ENCODE measurements at regions not wholly inside any gene's neighbourhood (a gene's known extent, or its start where the extent isn't known, plus 50 kb on each side); places are given as distances from the start of the nearest gene placed in this dataset.

DNA sequence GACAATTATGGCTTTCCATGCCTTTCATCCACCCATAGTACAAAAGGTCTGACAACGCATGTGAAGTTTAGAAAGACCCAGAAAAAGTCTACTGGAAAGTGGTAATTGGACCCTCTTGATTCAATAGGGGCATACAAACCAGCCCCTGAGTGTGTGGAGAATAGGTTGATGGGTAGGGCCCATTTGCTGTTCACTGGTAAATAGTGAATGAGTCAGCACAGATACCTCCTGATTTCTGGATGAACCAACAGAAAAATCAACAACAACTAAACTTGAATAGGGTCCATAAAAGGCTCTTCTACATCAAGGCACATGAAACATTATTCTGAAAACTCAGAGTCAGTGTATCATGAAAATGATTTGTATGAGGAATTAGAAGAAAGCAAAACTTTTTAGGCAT lies 235.4 kb upstream of the SLC35B3 start:
- DNase-seq = no peak

DNA sequence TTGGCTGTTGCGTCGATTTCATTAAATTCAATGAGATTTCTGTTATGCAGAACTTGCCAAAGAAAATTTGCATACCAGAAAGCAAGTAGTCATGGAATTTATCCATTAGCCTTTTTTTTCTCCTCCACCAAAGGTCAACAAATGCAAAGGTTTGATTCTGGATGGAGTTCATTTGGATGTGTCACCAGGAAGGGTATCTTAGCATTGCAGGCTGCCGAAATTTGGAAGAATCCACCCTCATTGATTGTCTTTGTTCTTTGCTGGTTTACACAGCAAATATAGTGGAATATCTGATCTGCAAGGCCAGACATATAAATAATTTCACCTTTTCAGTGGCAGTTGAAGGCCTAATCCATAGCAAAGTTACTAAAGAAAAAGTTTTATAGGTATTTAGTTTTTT lies 229.4 kb upstream of the SLC35B3 start:
- DNase-seq = no peak

DNA sequence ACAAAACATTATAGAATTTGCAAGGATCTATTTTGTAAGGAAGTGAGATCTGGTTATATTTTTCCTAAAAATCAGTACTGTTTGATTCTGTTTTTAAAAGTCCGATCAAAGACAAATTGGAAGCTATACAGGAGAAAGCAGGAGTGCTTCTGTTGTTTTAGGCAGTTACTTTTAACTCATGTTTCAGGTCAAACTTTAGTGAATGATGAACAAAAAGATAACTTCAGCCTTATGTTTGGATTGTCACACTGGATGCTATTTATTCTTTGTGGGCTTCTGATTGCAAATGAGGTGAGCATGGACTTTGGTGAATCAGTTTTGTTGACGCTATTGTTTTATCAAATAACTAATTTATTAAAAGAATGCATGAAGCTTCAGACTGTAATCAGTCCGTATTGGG lies 228.7 kb upstream of the SLC35B3 start:
- no peak for DNase-seq

DNA sequence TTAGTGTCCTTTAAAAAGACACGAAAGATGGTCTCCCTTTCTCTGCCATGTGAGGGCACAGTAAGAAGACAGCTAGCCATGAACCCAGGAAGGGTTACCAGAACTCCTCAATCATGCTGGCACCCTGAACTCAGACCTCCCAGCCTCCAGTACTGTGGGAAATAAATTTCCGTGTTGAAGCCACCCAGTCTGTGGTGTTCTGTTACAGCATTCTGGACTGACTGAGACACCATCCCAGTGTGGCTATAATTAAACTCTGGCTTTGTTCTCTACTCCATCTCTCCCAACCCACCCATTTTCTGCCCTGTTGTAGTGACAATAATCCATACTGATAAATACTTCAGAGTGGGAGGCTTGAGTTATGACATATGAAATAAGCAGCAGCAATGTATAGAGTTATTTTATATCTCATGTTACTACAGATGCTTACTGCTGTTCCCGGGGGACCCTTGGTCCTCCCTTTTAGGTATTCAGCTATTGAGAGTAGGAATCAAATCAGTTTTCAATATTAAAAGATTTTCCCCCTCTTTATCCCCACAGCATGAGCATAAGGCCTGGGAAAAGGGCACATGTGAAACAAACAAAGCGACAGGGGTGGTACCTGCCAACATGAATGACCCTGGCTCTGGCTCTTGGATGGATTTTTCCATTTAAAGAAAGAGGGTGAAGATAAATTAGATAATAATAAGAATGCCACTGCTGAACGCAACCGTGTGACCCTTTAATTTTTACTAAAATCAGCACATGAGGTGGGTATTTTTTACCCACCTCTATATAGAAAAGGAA lies 224.3 kb upstream of the SLC35B3 start:
- DNase-seq = no peak

DNA sequence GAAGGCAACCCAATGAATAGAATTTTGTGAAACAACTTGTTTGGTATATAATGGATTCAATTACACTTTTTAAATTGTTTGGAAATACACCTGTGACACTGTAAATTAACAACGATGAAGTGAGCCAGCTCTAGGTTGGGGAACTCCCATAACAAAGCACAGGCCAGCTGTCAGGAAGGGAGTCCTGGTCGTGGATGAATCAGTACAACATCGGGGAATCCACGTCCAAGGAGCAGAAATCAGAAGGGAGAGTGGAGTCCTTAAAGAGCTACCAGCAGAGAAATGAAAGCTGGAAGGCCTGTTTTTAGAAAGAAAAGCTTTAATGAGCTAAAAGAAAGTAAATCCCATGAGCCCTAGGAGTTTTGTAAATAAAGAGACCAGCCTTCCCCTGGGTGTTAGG lies 223.1 kb upstream of the SLC35B3 start:
- DNase-seq = no peak

DNA sequence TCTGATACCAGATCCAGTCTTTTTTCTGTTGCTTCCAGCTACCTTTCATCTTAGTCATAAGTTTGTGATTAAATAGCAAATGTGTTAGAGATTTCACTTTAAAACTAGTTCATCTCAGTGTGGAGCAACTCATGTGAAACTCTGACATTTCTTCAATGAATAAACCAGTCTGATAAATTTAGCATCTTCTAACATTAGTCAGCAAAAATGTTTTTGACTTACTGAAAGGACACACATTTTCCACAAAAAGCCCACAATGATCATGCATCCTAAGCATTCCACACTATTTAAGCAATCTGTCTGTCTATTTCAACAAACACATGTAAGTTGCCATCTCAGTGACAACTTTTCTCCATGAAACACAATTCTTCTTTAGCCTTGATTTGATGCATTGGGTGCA lies 222.2 kb upstream of the SLC35B3 start:
- no peak for DNase-seq

DNA sequence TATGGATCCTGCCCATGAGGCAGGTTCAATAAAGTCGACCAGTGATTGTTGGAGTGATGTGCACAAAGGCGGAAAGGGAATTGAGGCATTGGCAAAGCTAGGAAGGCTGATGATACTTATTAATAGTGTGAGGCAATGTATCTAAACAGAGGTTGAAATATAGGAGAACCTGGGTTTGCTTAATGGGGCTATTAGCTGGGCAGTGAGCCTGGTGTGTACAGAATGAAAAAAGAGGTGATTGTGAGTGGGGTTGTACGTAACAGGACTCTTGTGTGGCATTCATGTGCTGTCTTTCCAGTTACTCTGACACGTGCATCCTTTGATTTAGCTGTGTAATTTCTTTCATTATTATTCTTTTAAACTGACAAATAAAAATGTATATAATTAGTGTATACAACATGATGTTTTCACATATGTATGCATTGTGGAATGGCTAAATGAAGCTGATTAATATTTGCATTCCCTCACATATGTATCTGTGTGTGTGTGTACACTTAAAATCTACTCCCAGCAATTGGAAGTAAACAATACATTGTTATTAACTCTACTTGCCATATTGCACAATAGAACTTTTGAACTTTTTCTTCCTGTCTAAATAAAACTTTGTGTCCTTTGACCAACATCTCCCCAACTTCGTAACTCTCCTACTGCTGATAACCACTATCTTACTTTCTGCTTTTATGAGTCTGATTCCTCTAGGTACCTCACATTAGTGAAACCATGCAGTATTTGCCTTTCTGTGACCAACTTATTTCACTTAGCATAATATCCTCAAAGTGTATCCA lies 220.5 kb upstream of the SLC35B3 start:
- DNase-seq = no peak

DNA sequence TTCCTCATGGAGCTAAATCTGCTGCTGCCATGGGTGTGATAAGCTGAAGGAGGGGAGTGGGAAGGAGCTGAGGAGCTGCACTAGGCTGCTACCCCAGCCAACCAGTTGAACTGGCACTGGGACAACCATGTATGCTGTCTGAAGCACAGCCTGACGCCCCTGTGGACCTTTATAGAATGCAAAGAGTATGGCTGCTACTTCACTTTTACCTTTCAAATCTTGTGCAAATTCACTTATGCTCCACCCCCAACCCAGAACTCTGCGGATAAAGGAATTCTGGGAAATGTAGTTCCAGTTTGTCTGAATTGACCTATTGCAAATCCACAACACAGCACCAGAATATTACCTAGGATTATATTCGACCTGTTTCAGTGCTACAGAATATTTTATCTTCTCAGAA lies 217.4 kb upstream of the SLC35B3 start:
- no peak for DNase-seq

DNA sequence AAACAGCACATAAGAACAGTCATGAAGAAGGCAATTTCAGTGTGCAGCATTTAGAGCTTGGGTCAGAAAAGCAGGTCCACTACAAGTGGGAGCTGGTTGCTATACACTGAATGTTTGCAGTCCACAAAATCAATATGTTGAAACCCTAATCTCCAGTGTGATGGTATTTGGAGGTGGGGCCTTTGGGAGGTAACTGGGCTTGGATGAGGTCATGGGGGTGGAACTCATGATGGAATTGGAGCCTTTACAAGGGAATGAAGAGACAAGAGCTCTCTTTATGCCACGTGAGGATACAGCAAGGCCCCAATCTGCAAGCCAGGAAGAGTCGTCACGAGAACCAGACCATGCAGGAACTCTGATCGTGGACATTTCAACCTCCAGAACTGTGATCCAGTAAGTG lies 216.7 kb upstream of the SLC35B3 start:
- DNase-seq = no peak

DNA sequence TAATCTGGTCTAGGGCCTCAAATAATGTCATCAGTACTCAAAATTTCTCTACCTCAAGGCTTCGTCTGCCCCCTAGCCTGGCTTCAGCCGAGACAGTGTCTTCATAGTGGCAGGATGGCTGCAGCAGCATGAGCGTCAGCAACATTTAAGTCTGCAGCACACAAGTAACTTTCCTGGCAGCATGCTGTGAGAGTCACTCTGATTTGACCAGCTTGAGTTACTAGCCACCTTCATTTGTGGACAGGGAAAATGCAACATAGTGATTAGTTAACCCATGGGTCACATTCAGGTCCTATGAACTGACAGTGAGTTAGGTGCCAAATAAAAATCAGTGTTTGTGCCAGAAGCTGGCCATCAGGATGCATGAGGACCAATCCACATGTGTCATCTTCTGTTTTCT lies 209.9 kb upstream of the SLC35B3 start:
- no peak for DNase-seq

DNA sequence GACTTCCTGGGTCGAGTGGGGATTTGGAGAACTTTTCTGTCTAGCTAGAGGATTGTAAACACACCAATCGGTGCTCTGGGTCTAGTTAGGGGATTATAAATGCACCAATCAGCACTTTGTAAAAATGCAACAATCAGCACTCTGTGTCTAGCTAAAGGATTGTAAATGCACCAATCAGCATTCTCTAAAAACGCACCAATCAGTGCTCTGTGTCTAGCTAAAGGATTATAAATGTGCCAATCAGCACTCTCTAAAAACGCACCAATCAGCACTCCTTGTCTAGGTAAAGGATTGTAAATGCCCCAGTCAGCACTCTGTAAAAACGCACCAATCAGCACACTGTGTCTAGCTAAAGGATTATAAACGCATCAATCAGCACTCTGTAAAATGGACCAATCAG lies 209.0 kb upstream of the SLC35B3 start:
- DNase-seq = no peak

DNA sequence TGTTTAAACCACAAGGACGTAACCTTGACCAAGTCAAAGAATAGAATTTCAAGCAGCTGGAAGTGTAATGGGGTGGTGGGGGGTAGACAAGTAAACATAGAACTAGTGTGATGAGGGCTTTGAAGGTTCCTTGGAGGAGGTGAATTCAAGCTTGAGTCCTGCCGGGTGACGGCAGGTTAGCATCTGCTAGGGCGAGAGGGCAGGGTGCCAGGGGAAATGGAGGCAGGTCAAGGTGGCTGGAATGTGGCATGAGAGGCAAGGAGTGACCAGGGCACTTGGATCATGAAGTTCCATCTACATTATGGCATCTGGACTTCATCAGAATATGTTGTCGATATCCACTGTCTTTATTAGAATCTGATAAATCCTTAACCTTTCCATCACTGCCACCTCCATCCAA lies 207.5 kb upstream of the SLC35B3 start:
- no peak for DNase-seq

DNA sequence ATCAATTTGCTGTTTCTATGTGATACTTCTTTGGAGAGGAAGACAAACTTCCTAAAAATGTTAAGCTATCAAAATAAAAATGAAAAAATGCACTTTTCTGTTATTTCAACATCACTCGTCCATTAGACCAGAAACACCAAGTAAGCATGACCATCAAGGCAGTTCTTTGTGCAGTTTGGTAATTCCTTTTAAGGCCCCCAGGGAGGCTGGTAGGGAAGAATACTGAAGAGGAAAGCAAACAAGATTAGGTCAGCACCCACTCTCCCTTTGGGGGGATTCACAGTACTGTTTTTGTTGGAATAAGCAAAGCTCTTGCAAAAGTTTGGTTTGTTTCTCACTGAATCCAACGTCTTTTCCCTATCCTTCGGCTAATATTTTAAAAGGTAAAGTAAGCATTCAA lies 206.8 kb upstream of the SLC35B3 start:
- DNase-seq = no peak

DNA sequence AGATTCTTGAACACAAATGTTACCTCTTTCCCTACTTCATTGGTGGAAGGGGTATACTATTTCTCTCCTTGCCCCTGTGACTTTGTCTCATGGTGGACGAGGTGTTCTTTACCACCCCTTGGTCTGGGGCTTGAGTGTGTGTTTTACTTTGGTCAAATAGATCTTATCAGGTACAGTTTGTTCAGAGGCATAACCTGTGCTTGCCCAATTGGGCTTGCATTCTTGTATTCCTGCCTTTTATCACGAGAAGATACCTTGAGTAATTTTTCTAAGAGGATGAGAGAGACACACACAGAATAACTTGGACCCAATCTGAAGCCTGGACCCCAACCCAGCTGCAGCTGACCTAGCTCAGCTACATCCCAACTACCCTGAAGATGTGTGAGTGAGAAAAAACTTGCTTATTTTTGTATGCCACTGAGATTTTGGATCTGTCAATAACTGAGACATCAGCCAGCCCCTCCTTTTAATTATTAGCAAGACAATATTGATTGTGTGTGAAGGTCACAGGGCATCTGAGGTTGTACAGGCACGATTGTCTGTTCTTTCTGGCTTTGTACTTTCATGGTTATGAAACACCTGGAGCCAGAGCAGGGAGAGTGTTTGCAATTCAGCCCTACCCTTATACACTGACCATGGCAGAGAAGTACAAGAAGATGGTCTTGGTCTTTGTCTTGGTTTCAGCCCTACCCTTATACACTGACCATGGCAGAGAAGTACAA lies 204.7 kb upstream of the SLC35B3 start:
- DNase-seq = no peak

DNA sequence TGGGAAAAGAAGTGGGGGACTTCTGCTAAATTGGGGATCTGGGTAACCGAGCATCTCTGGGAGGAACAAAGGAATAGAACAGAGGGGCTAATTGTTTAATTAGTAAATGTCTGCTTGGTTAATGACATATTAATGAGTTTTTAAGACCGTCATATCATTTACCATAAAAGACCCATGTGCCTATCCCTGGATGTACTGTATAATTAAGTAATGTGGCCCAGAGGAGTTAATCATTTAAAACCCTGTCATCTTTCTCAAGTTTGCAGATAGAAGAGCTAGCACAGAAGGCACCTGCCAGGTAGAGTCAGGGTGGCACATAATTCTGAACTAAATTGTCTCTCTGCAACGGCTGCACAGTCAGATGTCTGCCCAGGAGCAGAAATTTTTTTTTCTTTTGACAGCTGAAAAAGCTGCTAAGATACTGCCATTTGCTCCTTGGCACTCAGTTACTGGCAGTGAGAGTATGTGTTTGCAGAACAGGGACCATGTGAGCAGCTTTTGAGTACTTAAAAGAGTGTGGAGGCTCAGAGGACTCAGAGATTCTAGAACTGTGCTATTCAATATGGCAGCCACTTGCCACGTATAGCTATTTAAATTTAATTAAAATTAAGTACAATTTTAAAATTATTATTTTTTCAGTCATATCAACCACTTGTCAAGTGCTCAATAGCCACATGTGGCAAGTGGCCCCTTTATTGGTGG lies 202.7 kb upstream of the SLC35B3 start:
- DNase-seq = no peak

DNA sequence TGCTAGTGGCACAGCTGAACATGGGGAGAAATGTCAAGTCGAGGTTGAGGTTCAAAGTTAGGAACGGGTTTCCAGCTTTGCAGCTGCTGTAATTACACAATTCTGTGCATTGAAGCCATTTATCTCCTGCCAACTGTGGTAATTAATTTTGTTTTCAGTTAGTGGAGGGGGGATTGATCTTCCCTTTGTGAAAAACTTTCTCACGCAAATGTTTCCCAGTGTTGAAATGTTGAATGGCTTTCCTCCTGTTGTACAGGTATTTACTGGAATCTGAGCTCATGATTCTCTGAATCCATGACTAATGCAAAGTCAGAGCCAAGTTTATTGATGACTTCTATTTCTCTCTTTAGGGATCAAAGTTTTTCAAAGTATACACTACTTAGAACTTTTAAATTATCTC lies 198.4 kb upstream of the SLC35B3 start:
- DNase-seq = no peak

DNA sequence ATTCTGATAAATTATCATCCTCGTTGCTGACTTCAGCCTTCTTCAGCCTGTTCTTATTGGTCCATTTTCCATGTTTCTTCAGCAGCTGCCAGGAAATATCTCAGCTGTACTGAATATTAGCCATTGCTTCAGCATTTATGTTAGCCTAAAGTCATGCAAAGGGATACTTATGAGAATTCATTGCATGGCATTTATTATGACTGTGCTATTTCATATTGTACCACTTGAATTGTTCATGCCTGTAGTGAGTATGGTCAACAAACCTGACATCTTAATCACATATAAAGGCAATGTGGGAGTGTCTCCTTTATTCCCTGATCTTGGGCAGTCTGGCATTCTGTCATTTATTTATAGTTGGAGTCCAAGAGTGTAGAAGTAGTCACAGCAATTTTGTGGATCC lies 193.4 kb upstream of the SLC35B3 start:
- DNase-seq = no peak

DNA sequence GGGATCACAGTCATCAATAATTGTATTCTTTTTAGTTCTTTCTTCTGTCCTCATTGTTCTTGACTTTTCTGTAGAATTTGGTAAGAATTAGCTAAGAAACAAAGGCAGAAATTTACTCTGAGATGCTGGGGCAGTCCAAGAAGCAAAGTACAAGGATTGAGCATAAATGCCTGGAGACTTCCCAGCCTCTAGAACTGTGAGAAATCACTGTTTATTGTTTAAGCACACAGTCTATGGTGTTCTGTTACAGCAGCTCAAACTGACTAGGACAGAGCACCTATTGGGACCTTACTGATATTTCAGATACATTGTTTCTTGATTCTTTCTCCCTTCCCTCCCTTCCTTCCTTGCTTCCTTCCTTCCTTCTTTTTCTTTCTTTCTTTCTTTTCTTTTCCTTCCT lies 192.7 kb upstream of the SLC35B3 start:
- DNase-seq = no peak

DNA sequence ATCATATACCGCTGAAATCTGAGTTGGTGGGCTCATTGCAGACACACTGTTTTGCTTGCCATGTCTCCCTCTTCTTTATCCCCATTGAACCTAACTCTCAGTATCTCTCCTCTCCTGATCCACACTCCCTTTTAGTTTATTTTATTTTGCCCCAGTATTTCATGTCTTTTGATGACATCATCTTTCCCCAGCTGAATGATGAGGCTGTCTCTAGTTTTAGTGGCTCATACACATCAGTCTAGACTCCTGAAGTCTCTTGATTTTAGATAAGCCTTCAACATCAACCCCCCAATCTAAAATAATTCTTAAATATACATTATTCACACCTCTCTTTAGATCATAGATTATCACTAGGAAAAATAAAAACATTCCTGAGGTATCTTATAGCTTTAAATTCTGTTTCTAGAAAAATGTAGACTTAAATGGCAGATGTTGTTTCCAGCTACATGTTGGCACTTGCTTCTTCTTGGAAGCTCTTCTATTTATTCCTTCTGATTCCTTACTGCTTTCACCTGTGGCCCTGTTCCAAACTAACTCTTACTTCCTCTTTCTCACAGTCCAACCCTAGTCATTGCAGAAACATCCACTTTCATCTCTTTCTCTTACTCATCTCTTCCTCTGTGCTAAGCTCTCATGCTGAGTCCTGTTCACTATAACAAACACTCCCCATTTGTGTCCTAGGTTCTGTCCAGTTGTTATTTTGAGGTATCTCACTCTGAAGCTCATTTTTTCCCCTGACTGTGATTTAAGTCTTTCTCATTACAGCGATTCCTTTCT lies 191.9 kb upstream of the SLC35B3 start:
- DNase-seq = peak; percentile 78

DNA sequence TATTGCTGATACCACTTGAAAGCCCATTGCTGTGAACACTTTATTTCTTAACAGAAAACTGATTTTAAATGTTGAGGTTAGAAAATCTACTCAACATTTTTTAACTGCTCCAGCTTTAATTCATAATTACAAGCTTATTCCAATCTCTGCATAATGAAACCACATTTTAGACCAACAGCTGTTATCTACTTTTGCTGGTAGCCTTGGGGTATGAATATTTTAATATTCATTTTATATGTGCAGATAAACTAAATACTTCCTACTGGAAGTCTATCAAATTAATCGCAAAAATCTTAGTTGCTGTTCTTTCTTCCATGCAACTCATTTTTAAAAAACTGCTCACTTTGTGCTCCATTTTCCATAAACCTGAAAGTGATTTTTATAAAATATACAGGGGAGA lies 189.3 kb upstream of the SLC35B3 start:
- no peak for DNase-seq

DNA sequence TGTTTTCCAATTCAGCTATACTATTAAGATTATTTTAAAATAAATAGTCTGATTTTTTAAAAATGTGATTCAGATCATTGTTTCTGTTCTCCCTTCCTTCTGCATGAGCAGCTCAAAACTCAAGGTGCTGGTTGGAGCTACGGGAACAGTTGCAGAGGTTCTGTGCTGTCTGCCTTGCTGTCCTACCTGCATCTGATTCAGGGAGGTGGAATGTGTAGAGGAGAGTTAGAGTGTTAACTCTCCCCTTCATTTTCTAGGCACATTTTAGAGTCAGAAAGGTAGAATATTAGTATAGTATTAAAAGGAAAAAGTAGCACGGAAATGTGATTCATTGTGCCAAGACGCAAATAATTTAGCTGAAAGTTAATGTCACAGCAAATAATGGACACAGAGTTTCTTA lies 188.1 kb upstream of the SLC35B3 start:
- no peak for DNase-seq

DNA sequence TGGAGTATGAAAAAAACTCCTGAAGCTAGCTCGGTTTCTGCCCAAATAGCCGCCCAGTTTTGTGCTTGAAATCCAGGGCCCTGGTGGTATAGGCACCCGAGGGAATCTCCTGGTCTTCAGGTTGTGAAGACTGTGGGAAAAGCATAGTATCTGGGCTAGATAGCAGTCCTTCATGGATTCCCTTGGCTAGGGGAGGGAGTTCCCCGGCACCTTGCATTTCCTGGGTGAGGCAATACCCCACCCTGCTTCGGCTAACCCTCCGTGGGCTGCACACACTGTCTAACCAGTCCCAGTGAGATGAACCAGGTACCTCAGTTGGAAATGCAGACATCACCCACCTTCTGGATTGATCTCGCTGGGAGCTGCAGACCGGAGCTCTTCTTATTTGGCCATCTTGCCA lies 184.5 kb upstream of the SLC35B3 start:
- no peak for DNase-seq

DNA sequence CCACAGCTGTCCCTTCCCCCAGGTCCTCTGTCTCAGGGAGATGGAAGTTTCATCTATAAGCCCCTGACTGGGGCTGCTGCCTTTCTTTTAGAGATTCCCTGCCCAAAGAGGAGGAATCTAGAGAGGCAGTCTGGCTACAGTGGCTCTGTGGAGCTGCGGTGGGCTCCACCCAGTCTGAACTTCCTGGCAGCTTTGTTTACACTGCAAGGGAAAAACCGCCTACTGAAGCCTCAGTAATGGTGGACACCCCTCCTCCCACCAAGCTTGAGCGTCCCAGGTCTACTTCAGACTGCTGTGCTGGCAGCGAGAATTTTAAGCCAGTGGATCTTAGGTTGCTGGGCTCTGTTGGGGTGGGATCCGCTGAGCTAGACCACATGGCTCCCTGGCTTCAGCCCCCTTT lies 184.1 kb upstream of the SLC35B3 start:
- DNase-seq = peak; percentile 1
